GM23248 (cell line): ENCODE measurements at regions not wholly inside any gene's neighbourhood (a gene's known extent, or its start where the extent isn't known, plus 50 kb on each side); places are given as distances from the start of the nearest gene placed in this dataset.

ENCODE experiments used
- EZH2 ChIP-seq: fragments of 200-600 bp; sonication (generic); IDR thresholded peaks from 2 replicates; pipeline ENCODE4 v1.6.1; 2018; ENCODE audit warnings: antibody characterized with exemption, mild to moderate bottlenecking; ENCODE audit not compliant: insufficient read depth, poor library complexity, severe bottlenecking
- EZH2phosphoT487 ChIP-seq: fragments of 200-600 bp; sonication (generic); IDR thresholded peaks from 2 replicates; pipeline ENCODE4 v1.6.1; 2018; ENCODE audit warnings: antibody characterized with exemption, moderate library complexity, mild to moderate bottlenecking, low read depth; ENCODE audit not compliant: insufficient read depth

DNA sequence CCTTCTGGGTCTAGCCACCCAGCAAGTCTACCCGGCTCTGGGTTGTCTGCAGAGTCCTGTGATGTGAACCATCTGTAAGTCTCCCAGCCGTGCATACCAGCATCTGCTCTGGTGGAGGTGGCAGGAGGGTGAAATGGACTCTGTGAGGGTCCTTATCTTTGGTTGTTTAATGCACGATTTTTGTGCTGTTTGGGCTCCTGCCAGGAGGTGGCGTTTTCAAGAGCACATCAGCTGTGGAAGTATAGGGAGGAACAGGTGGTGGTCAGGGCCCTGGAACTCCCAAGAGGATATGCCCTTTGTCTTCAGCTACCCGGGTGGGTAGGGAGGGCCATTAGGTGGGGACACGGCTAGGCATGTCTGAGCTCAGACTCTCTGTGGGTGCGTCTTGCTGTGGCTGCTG, 66.5 kb upstream of the ZFP42 start:
- TF ChIP-seq EZH2 (no peak), EZH2phosphoT487 (no peak)
